Left kidney (tissue), 1 donor: ENCODE measurements at regions not wholly inside any gene's neighbourhood (a gene's known extent, or its start where the extent isn't known, plus 50 kb on each side); places are given as distances from the start of the nearest gene placed in this dataset.

Source experiments
- DNase-seq: peaks from one replicate; pipeline ENCODE4 v3.0.0-alpha.2; 2013

GRCh38 chr4:156595041-156595440, 376.6 kb downstream of the PDGFC start:
- no peak for DNase-seq

DNA sequence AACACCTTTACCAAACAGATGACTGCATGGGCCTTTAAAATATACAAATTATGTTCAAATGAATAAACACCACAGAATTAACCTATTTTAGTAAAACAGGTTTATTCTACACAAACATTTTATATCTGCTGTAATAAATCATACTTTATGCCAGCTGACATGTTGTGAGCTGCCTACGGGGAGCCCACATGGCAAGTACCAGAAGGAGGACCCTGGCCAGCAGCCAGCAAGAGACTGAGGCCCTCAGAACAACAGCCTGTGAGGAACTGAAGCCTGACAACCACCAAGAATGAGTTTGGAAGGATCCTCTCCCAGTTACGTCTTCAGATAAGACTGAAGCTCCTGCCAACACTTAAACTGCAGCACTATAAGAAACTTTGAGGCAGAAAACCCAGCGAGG, 377.0 kb downstream of the PDGFC start:
- DNase-seq, result no peak

DNA sequence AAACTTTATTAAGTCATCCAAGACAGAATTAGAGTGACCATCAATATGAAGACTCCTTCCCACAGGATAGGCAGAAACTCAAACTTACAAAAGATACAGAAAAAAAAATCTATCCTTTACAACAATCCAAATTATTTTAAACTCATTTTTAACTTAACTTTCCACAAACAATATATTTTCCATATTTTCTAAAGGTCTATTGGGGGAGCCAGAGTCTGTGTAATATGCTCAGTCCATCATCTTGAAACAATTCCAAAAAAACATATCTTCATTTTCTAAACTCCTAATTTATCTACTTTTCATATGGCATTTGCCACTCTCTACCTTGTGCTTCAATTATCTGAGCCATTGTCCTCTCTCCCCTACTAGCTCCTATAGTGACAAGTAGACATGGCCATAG, 378.1 kb downstream of the PDGFC start:
- DNase-seq, result no peak

GRCh38 chr4:156591679-156592078, 379.9 kb downstream of the PDGFC start:
- DNase-seq, result no peak

- no peak for DNase-seq
Observed at GRCh38 chr4:156584100-156584499, 387.5 kb downstream of the PDGFC start.

- DNase-seq, result no peak
Observed at GRCh38 chr4:156583265-156583664, 388.3 kb downstream of the PDGFC start.

DNA sequence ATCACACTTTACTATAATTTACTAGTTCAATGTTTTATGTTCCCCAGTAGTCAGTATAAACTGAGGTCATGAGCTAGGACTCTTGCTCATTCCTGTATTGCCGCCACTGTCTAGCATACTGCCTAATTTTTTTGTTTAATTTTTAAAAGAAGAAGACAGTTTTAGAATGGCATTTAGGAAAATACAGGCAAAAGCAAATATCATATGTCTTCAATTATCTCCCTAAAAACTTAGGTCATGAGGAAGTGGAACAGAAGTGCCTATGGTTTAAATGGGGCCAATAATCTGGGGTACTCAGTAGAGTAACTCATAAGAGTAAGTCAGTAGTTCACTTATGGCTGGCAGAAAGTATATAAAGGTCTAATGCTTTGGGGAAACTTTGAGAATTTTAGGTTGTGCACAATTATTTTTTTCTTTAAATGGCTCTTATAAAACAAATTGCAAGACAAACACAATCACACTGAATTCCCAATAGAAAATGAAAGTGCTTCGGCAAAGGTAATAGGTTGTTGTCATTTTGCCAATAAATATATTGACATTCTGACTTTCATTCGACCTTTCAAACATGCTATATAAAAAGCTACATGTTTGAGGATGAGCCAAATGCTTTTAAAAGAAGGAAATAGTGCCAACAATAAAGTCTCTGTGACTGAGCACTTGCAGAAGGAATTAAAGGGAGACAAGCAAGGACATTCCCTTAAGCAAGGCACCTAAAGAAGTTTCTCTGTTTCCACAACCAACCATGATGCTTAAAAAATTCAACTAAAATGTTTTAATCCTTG, 390.1 kb downstream of the PDGFC start:
- DNase-seq, result no peak

- no peak for DNase-seq
Observed at GRCh38 chr4:156578713-156579112, 392.9 kb downstream of the PDGFC start.

DNA sequence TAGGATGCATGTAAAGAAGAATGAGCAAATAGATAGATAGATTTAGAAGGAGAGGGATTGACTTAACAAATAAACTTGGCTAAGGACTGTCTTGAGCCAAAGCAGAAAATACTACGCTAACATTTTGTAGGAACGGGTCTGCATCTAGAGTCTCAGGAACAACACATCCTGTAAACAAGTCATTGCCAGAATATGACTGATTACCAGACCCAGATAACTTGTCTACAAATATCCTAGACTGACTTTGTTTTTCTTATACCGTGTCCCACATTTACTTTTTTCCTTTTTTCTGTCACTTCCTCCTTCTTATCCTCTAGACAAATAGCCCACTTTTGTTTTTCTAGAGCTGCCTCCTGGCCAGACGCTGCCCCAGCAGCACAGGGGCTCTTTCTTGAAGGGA, 393.6 kb downstream of the PDGFC start:
- no peak for DNase-seq

DNA sequence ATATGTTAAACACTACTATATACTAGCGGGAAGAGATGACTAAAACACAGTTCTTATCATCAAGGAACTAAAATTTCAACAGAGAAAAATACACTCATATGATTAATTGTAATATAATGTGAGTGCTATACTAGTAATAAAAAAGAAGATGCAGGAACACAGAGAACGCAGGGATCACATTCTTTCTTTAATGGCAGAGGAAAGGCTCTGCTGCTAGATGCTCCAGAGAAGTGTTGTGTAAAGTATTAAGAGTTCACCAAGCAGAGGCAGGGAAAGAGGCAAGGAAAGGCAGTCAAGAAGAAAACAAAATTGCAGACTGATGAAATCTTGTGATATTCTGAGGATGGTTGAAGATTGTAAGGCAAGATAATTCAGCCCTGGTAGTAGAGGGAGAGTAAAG, 394.7 kb downstream of the PDGFC start:
- DNase-seq, result no peak

- DNase-seq, result no peak
Observed at GRCh38 chr4:156575430-156576073, 396.0 kb downstream of the PDGFC start.

- no peak for DNase-seq
Observed at GRCh38 chr4:156571146-156571545, 400.5 kb downstream of the PDGFC start.

GRCh38 chr4:156569535-156569934, 402.1 kb downstream of the PDGFC start:
- no peak for DNase-seq

GRCh38 chr4:156568484-156568883, 403.1 kb downstream of the PDGFC start:
- DNase-seq, result no peak

GRCh38 chr4:156568041-156568440, 403.6 kb downstream of the PDGFC start:
- DNase-seq, result no peak

- DNase-seq, result no peak
Observed at GRCh38 chr4:156560701-156561100, 410.9 kb downstream of the PDGFC start.

GRCh38 chr4:156559346-156559745, 412.3 kb downstream of the PDGFC start:
- DNase-seq, result no peak

GRCh38 chr4:156558373-156559025, 413.1 kb downstream of the PDGFC start:
- no peak for DNase-seq

GRCh38 chr4:156557920-156558319, 413.7 kb downstream of the PDGFC start:
- DNase-seq, result no peak

DNA sequence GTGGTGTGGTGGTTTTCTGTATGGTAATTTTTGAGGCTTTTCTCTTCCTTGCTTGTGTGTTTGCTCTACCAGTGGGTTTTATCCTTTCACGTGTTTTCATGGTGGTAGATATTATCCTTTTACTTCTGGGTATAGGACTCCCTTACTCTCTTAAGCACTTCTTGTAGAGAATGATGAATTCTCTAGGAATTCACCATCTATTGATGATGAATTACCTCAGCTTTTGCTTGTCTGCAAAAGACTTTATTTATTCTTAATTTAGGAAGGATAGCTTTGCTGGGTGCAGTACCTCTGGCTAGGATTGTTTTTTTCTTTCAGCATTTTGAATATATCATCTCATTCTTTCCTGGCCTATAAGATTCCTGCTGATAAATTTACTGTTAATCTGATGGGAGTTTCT, 415.3 kb downstream of the PDGFC start:
- no peak for DNase-seq

DNA sequence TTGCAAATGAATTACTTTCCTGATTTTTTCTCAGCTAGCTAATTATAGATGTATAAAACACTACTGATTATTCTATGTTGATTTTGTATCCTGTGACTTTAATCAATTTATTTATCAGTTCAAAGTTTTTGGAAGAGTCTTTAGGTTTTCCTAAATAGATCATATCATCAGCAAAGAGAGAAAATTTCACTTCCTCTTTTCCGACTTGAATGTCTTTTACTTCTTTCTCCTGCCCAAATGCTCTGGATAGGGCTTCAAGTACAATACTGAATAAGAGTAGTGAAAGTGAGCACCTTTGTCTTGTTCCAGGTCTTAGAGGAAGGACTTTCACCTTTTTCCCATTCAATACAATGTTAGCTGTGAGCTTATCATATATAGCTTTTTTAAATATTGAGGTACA, 417.9 kb downstream of the PDGFC start:
- DNase-seq, result no peak

DNA sequence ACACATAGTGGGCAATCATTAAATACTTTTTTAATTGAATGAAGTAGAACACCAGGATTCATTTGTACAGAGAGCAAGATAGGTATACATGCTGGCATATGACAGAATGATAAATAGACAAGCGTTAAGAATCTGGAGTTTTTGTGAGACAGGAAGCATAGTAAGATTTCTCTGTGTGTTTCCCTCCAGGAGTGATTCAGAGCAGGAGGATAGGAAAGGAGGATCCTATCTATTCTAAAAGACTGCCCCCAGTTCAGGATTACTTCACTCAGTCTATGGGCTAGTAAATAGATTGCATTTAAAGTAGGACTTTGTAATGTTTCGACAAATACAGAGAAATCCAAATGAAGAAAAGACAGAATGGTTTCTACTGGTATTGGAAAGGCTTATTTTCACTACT, 423.7 kb downstream of the PDGFC start:
- DNase-seq, result no peak

GRCh38 chr4:156547439-156547838, 424.2 kb downstream of the PDGFC start:
- no peak for DNase-seq
